GM19328 (cell line): ENCODE measurements at regions not wholly inside any gene's neighbourhood (a gene's known extent, or its start where the extent isn't known, plus 50 kb on each side); places are given as distances from the start of the nearest gene placed in this dataset.
"Not testable (repeated sequence)": the region's sequence is repeated elsewhere in the genome, so short reads cannot be mapped to it uniquely, and the experiment has no call there.

Experiments
- ATAC-seq: cut with Tn5 transposase; IDR thresholded peaks from one replicate; pipeline ENCODE4 v1.9.1; 2021; ENCODE audit warnings: mild to moderate bottlenecking, moderate library complexity; ENCODE audit not compliant: unreplicated experiment

DNA sequence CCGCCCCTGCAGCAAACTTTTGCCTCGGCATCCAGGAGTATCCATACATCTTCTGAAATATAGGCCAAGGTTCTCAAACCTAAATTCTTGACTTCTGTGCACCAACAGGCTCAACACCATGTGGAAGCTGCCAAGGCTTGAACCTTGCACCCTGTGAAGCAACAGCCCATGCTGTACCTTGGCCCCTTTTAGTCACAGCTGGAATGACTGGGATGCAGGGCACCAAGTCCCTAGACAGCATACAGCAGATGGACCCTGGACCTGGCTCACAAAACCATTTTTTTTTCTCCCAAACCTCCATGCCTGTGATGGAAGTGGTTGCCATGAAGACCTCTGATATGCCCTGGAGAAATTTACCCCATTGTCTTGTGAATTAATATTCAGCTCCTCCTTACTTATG lies 233.8 kb upstream of the KCND2 start:
- ATAC-seq, result no peak

DNA sequence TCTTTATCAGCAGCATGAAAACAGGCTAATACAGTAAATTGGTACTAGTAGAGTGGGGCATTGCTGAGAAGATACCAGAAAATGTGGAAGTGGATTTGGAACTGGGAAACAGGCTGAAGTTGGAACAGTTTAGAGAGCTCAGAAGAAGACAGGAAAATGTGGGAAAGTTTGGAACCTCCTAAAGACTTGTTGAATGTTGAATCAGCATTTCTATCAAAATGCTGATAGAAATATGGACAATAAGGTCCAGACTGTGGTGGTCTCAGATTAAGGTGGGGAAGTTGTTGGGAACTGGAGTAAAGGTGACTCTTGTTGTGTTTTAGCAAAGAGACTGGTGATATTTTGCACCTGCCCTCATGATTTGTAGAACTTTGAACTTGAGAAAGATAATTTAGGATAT lies 231.2 kb upstream of the KCND2 start:
- ATAC-seq, result no peak

GRCh38 chr7:120043250-120043649 lies 229.7 kb upstream of the KCND2 start:
- no peak for ATAC-seq

DNA sequence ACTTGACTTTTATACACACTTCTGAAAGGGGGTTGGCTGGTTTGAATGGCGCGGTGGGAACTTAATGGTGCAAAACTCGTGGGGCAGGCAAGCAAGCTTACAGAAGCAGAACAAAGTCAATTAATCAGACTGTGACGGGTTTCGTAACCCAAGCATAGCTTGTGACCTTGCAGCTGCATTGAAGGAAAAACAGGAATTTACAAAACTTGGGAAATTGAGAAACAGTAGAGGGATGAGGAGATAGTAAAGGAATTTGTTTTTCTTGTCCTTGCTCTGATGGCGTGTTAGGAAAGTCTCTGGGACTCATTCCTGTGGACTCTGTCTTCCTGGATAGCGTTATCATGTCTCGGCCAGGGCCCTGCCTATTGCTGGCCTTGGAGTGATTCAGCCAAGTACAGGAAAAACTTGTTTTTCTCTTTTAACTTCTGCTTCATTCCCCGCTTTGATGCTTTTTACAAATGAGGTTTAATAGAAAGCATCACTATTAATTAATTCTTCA lies 220.0 kb upstream of the KCND2 start:
- no peak for ATAC-seq

GRCh38 chr7:120053390-120053961 lies 219.5 kb upstream of the KCND2 start:
- ATAC-seq, result no peak

- no peak for ATAC-seq
These were observed 218.4 kb upstream of the KCND2 start for GRCh38 chr7:120054376-120055100.

DNA sequence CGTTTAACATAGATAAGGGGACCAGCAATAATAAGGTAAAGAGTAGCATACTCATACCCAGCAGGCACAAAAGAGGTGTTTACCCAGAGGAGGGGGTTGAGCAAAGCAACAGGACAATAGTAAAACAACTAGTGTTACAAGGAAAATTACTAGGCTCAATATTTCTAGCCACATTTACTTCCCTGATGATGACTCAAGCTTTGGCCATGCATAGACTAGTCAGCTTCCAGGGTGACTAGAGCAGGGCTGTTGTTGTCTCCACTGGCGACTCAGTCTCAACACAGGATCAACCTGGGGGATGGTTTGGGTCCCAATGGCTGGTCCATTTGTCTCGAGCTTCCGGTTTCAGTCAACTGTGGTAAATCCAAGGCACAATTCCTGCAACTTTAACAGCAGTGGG lies 217.7 kb upstream of the KCND2 start:
- ATAC-seq, result no peak

DNA sequence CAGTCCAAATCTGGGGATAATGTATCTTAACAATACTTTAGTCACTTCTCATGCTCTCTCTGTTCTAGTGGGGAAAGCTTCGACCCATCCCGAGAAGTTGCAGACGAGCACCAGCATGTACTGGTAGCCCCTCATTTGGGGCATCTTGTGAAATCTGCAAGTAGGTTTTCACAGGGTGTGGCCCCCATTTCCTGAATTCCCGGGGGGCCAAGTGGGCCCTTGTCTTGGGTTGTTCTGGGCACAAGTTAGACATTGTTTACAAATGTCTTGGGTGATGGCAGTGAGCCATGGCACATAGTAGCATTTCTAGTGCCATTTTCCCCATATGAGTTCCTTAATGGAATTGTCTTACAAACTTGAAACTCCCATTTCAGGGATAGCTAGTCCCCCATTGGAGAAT lies 216.7 kb upstream of the KCND2 start:
- ATAC-seq, result no peak

GRCh38 chr7:120059641-120060040 lies 213.3 kb upstream of the KCND2 start:
- ATAC-seq, result no peak

DNA sequence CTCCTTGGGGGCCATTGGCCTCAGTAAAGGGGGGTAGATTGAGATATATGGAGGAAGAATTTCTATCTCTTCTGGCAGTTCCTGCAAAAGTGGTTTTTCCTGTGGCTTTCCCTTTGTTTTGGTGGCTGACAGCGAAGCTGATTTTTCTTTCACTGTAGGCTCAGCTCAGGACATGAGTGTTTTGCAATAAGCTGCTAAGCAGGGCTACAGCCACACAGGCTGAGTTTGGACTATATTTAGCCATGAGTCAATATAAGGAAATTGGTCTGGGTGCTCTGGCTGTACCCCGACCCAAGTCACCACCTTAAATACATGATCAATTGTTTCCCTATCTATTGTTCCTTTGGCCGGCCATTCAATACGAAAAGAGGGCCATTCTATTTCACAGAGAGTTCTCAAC lies 212.7 kb upstream of the KCND2 start:
- ATAC-seq, result no peak

DNA sequence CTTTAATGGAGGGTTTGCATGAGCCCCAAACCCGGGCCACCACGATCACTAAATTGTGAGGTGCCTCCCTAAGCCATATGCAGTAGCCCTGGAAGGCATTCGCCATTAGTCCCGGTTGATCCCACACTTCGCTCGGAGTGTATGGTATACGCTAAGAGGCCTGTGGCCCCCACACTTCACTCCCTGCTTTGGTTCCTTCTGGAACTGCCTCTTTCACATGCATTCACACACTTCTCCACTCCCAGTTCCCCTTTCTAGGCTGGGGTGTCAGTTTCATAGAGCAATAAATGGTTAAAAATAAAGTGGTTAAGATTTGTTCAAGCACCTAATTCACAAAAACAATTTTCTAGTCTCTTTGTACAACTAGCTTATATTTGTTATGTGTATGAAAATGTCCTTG lies 212.1 kb upstream of the KCND2 start:
- ATAC-seq, result no peak

GRCh38 chr7:120064565-120064964 lies 208.4 kb upstream of the KCND2 start:
- ATAC-seq, result peak; percentile 79

DNA sequence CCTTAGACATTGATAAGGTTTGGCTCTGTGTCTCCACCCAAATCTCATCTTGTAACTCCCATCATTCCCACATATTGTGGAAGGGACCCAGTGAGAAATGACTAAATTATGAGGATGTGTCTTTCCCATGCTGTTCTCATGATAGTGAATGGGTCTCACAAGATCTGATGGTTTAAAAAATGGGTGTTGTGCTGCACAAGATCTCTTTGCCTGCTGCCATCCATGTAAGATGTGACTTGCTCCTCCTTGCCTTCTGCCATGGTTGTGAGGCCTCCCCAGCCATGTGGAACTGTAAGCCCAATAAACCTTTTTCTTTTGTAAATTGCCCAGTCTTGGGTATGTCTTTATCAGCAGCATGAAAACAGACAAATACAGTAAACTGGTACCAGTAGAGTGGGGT lies 206.1 kb upstream of the KCND2 start:
- ATAC-seq, result not testable (repeated sequence)

DNA sequence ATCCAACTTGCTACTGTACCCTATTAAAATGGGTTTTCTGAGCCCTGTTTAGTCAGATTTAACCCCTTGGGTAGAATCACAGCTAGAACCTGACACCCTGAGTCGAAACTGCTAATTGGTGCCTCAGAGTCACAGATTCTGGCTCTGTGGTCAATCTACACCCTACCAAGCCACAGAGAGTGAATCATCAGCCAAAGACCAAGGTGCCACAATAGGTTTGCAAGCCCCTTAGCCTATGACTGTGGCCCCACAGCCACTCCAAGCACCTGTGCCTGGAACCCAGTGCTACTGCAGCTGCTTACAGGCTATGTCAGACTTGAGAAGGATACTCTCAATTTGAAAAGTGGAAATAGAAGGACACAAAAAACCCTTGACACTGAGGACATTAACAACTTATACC lies 202.8 kb upstream of the KCND2 start:
- ATAC-seq, result peak; percentile 53

GRCh38 chr7:120077777-120078176 lies 195.2 kb upstream of the KCND2 start:
- ATAC-seq, result no peak

- ATAC-seq, result no peak
These were observed 194.0 kb upstream of the KCND2 start for GRCh38 chr7:120079022-120079421.

GRCh38 chr7:120079704-120080103 lies 193.3 kb upstream of the KCND2 start:
- no peak for ATAC-seq

DNA sequence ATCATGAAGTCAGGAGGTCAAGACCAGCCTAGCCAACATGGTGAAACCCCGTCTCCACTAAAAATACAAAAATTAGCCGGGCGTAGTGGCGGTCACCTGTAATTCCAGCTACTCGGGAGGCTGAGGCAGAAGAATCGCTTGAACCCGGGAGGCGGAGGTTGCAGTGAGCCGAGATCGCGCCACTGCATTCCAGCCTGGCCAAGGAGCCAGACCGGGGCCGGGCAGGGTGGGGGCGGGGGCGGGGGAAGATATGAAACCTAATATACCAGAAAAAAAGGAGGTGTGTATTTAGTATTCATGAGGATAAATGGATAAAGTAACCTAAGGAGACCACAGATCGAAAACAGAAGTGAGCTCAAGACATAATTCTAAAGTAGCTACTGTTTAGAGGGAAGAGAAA lies 186.5 kb upstream of the KCND2 start:
- ATAC-seq, result not testable (repeated sequence)

DNA sequence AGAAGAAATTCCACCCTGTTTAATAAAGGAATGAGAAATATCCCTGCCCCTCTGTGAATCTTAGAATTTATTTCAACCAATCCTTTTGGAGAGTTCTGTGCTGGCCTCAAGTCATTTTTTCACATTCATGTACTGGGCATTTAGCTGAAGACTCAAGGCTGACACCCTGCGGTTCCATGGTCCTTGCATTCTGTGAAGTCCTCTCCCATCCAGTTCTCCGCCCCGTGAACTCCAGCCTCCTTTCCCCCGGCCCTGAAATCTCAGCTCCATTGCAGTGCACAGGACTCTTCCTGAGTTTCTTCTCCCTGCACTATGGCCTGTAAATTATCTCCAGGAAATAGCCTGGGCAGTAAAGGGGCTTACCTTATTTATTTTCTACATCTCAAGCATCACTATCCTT lies 183.0 kb upstream of the KCND2 start:
- ATAC-seq, result no peak

DNA sequence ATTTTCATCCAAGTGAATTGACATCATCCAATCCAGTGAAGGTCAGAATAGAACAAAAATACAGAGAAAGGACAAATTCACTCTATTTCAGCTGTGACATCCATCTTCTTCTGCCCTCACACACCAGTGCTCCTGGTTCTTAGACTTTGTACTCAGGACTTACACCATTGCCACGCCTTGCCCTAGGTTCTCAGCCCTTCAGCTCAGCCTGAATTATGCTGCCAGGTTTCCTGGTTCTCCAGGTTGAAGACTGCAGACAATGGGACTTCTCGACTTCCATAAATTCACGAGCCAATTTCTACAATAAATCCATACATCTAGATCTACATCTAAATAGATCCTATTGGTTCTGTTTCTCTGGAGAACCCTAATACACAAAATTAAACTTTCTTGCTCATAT lies 181.2 kb upstream of the KCND2 start:
- ATAC-seq, result no peak

GRCh38 chr7:120097020-120097419 lies 176.0 kb upstream of the KCND2 start:
- ATAC-seq, result no peak

GRCh38 chr7:120097774-120098173 lies 175.2 kb upstream of the KCND2 start:
- no peak for ATAC-seq

DNA sequence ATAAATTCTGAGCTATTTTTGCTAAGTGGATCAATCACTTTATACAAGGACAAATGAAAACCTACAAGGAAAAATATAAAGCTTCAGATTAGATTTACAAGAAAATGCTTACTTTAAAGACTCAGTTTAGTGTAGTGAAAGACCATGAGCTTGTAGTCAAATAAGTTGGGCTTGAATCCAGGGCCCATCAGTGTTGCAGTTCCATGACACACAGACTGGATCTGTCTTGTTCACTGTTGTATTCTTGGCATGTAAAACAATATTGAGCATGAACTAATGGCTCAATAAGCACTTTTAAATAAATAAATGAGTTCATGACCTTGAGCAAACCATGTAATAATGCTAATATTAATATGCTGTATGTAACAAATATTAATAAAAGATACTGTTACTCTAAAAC lies 164.6 kb upstream of the KCND2 start:
- no peak for ATAC-seq
